ENCODE measurements at regions not wholly inside any gene's neighbourhood (a gene's known extent, or its start where the extent isn't known, plus 50 kb on each side); places are given as distances from the start of the nearest gene placed in this dataset.

GRCh38 chr16:86297866-86298757, 212.2 kb upstream of the FOXF1 start:
- DNase-seq (ENCODE audit: low spot score), result no peak

DNA sequence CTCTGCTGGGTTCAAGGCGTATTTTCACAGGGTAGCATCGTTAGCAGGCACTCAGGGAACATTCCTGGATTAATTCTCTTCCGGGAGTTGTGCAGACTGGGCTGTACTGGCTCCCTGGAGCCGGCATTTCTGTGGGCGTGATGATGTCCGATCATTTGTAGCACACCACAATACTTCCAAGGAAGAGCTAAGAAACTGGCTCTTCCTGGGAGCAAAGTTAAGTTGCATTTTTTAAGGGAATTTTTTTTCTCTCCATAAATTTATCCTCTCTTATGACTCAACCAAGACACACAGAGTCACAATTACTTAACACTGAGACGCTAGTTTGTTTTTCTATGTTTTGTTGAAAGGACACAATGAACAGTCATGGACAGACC, 211.6 kb upstream of the FOXF1 start:
- DNase-seq (ENCODE audit: low spot score), result no peak

DNA sequence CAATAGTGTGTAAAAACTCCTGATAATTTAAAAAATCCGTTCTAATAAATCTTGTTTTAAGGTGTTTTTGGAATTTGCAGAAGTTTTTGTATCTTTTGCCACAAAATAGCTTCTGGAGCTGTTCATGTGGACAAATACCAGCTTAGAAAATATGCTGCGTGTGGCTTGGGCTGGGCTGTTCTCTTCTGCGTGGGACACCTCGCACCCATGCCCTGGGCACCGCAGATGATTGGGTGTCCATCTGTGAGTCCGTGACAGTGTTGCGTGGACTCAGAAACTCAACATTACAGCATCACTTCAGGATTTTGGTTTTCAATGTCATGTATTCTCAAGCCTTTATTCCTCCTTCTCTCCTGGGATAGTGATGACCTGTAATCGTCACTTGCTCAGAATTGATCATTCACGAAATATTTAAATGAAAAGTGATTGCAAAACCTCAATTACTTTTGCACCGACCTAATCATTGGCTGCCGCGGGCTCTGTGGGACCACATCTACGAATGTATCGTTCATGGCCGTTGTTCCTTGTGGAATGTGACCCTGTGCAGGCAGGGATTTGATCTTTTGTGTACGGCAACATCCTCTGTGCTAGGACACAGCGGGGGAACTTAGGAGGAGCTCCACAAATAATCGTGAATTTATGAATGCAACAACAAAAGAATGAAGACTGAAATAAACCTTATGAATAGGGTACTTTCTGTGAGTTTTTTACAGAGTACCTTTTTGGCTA, 210.3 kb upstream of the FOXF1 start:
- DNase-seq (ENCODE audit: low spot score), result no peak

DNA sequence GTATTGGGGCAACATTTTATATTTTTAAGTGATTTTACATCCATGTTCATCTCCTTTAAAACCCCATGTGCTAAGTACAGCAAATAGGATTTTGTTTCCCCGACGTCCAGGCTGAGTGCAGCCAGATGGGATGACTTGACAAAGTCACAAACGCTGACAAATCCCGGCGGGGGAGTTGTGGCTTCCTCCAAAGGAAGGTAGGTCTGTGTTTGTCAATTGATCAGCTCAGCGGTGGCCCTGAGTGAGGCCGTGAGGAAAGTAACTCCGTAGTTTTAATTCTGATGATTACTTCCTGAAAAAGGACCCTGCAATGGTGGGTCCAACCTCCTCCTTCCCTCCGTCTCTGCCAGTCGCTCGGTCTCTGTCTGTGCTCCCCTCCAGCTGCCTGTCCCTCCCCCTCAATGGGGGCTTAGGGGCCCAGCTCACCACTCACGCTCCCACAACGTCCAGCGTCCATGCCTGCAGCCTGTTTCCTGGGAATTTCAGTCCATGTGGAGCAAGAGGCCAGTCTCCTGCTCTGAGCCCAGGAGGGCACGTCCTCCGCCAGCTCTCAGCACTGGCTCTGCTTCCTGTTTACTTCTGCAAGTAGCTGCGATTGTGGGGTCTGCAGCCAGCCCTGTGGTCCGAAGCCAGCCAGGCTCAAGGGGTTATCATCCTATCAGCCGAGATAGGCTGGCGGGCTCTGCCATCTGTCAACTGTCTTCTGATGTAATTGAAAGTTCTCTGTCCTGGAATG, 209.4 kb upstream of the FOXF1 start:
- no peak for DNase-seq (ENCODE audit: low spot score)

DNA sequence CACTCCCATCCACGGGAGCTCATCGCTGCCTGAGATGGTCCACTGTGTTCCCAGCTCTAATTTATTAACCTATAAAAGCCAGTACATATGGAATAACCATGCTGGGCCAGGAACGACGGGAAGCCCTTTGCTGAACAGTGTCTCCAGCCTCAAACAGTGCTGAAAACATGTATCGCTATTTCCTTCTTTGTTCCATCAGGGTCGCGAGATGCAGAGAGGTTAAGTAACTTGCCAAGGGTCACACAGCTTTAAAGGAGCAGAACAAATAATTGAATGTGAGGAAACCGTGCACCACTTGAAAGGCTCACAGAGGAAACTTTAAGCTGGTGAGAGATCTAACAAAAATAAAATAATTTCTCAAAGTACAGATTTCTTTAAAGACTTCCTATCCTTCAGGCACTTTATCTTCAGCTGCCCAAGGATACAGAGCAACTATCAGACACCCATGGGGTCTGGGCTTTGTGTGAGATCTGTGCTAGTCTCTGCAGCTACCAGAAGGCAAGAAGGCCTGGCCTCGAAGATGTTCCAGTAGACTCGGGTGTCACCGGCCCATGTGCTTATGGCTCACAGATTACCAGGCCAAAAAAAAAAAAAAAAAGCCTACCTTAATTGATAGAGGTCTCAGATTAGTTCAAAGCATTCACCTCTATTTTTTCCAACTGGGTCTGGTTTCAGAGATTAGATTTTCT, 207.8 kb upstream of the FOXF1 start:
- no peak for DNase-seq (ENCODE audit: low spot score)

DNA sequence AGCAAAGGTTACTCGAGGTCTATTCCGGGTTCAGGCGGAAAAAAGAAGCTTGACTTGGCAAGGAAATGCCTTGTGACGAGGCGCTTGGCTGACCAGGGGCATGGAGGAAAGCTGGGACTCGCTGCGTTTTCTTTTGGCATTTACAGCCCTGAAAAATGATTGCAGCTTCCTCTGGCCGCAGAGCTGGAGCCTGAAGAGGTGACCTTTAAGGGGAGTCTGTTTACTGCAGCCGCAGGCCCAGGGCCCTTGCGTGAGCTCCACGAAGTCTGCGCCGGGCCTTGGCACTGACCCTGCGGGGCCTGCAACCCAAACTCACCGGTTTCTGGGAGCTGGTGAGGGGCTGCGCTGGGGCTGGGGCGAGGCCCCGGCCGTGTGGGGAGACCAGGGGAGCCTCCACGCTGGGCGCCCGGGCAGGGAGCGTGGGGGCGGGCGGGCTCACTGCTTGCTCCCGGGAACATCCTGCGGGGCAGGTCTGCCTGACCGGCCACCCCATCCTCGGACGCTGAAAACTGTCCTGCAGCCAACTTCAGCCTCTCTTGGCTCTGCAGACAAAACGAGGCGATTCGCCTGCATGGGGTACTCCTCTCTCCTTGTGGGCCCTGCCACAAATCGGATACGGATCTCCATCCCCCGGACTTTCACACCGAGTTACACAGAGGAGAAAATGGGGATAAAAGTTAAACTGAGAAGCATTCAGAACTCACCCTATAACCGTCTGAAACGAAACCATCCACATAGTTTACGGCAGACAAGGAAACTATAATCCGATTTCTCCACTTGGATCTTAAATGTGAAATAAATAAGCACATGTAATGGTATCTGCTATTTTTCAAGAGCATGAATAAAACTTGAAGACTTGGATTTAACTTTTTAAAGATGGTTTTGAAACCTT, 206.3 kb upstream of the FOXF1 start:
- no peak for DNase-seq (ENCODE audit: low spot score)

DNA sequence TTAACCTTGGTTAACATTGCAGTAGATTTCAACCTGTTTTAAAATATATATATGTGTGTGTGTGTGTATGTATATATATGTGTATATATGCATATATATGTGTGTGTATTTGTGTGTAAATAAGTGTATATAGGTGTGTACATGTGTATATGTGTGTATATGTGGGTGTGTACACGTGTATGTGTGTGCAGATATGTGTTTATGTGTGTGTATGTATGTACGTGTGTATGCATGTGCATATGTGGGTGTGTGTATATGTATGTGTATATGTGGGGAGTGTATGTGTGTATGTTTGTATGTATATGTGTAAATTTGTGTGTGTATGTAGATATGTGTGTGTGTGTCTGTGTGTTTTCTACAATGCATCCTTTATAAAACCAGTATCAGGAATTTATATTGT, 205.5 kb upstream of the FOXF1 start:
- DNase-seq (ENCODE audit: low spot score), result no peak

- DNase-seq (ENCODE audit: low spot score), result no peak
Measured at GRCh38 chr16:86305440-86305839, 204.9 kb upstream of the FOXF1 start.

- DNase-seq (ENCODE audit: low spot score), result no peak
Measured at GRCh38 chr16:86306011-86306644, 204.2 kb upstream of the FOXF1 start.

GRCh38 chr16:86306811-86307513, 203.4 kb upstream of the FOXF1 start:
- no peak for DNase-seq (ENCODE audit: low spot score)

GRCh38 chr16:86307514-86307903, 202.8 kb upstream of the FOXF1 start:
- no peak for DNase-seq (ENCODE audit: low spot score)

DNA sequence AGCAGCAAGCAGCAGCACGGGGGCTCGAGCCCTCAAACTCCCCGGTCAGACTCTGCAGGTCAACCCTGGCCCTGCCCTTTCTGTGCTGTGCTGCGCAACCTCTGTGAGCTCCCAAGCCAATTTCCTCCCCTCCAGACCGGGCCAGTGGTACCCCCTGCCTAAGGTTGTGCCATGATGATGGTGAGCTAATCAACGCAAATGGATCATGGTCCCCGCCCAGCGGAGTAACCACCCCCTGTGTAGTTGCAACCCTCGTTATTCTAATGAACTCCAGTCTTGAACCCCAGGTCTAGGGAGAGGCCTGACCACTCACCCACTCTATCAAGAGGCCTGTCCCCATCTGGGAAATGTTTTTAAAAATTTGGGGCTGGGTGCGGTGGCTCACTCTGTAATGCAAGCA, 201.8 kb upstream of the FOXF1 start:
- DNase-seq (ENCODE audit: low spot score), result no peak

DNA sequence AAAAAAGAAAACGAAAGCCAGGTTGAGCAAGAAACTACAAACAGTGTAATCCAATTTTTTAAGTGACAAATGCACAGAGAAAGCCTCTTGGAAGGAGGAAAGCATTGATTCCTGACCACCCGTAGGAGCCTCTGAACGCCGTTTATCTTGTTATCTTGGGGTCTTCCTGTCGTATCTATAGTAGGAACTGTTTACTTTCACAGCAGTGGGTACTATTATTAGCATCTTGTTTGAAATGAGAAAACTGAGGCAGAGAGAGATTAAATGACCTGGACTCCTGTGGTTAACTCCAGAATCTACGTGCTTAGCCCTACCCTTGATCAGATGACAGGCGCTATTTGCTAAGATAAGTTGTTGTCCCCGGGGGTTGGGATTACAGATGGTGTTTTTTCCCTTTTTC, 196.7 kb upstream of the FOXF1 start:
- no peak for DNase-seq (ENCODE audit: low spot score)

GRCh38 chr16:86314402-86315025, 195.8 kb upstream of the FOXF1 start:
- DNase-seq (ENCODE audit: low spot score), result no peak

DNA sequence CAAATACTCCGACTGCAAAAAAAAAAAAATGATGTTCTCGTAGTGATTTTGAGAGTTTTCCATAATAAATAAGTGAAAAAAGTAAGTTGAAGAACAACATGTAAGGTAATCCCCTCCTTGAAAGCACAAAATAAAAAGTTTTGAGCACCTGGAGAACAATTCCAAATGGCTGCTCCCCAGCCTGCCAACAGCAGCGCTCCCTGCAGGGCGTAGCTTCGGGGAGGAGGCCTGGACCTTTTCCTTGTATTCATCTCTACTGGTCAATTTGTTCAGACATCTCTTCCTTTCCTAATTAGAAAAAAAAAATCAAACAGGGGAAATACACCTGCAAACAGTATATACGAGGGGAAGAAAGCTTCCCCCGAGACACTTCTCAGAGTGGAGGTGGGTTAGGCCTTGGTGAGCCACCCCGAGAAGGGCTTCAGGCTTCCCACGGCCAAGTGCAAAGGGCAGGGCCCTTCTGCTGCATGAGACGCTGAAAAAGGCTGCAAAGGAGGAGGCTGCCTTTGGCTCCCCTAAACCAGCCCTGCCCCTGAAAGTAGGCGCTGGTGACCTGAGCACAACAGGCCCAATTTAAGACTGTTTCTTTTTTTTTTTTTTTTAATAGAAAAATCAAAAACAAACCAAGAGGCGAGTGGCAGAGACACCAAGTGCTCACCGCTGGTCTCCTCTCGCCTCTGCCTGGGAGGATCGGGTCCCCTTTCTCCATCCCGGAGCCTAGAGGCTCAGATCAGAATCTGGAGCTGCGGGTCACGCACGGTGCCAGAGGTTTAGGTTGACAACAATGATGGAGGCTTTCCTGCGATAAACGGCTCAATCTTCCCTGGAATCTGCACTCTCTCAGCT, 193.1 kb upstream of the FOXF1 start:
- no peak for DNase-seq (ENCODE audit: low spot score)

DNA sequence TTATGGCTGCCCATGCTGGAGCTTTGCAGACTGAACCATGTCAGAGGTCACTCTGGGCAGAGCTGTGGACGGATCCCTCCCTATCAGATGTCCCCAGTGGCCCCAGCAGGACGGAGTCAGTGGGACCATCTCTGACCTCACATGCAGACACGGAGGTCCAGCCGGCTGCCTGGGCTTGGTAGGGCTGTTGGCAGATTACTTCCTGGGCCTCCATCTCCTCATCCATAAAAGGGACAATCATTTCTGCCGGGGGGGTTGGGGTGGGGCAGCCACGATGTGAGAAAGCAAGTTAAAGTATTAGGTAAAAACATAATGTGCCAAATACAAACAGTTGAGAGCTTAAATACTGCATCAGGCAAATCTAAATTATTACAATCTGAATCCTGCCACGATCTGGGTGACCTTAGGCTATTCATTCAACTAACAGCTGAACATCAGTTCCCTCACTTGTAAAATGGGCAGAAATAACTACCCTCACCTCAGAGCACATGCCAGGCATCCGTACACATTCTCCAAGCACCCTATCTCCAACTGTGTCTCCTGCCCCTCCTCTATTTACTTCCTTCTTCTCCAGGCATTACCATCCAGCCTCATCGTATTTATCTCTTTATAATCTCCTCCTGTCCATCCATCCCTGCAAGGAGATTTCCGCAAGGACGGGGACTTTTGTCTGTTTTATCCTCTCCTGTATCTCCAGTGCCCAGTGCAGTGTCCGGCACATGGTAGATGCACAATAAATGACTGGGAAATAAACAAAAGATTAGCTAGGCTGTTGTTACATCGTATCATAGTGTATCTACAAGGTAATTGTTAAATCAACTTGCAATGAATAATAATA, 192.3 kb upstream of the FOXF1 start:
- DNase-seq (ENCODE audit: low spot score), result no peak

- DNase-seq (ENCODE audit: low spot score), result no peak
Measured at GRCh38 chr16:86319585-86320236, 190.6 kb upstream of the FOXF1 start.

All from CD4-positive, alpha-beta T cell treated with Interleukin-2 at 100 ng/mL for 4 hours (primary cell).